Lower lobe of right lung (tissue), 2 donors: ENCODE measurements at regions not wholly inside any gene's neighbourhood (a gene's known extent, or its start where the extent isn't known, plus 50 kb on each side); places are given as distances from the start of the nearest gene placed in this dataset.

Experiments
- ATAC-seq, 2 donors: fragments of 200-7000 bp; cut with Tn5 transposase; one replicate each; pipeline ENCODE4 v1.9.1; 2020 to 2022; ENCODE audit warnings: mild to moderate bottlenecking in 2 of 2, moderate library complexity in 2 of 2
- DNase-seq: peaks from one replicate; pipeline ENCODE4 v3.0.0-alpha.2; 2020
- H3K27ac ChIP-seq: fragments of 200-600 bp; one replicate; pipeline ENCODE4 v1.8.0; 2022
- H3K27me3 ChIP-seq: fragments of 200-600 bp; one replicate; pipeline ENCODE4 v1.8.0; 2022; ENCODE audit warnings: low read depth
- H3K36me3 ChIP-seq: fragments of 200-600 bp; one replicate; pipeline ENCODE4 v1.8.0; 2022; ENCODE audit warnings: mild to moderate bottlenecking
- H3K4me1 ChIP-seq: fragments of 200-600 bp; one replicate; pipeline ENCODE4 v1.8.0; 2022
- H3K4me3 ChIP-seq: fragments of 200-600 bp; one replicate; pipeline ENCODE4 v1.8.0; 2022; ENCODE audit warnings: mild to moderate bottlenecking
- H3K9me3 ChIP-seq: fragments of 200-600 bp; one replicate; pipeline ENCODE4 v1.8.0; 2022
- CTCF ChIP-seq: fragments of 200-600 bp; IDR thresholded peaks from one replicate; pipeline ENCODE4 v1.8.0; 2022; ENCODE audit warnings: antibody characterized with exemption, mild to moderate bottlenecking
- intact Hi-C: fragments of 100-400 bp; cut with DNase I; formaldehyde crosslinking; loops from one replicate; pipeline ENCODE4 v1.11.0; 2022
- donor health status: DM: no; HTN: yes; CAD: no; lungs with severe emphysema.

- no peak for TF ChIP-seq CTCF
- ATAC-seq (no peak), DNase-seq (no peak)
- no peak overlapping the region for H3K27ac ChIP-seq
- no peaks in the 10 kb centered on the region for H3K9me3 ChIP-seq
- intact Hi-C loops, result no loop called here
- H3K4me3 ChIP-seq, result no peak overlapping the region
- no peaks in the 10 kb centered on the region for H3K36me3 ChIP-seq
- H3K27me3 ChIP-seq, result peaks cover 21% of the 10 kb centered on the region
- H3K4me1 ChIP-seq, result no peaks in the 10 kb centered on the region
Observed at GRCh38 chr5:154573011-154573410, 95.0 kb upstream of the HAND1 start.

- intact Hi-C loops, result no loop called here
Observed at GRCh38 chr5:154571325-154572035, 93.5 kb upstream of the HAND1 start.

GRCh38 chr5:154570572-154571324, 92.7 kb upstream of the HAND1 start:
- intact Hi-C loops, result no loop called here
- no peak for TF ChIP-seq CTCF
- H3K9me3 ChIP-seq, result no peaks in the 10 kb centered on the region
- ATAC-seq (no peak), DNase-seq (no peak)
- no peaks in the 10 kb centered on the region for H3K4me1 ChIP-seq
- H3K4me3 ChIP-seq, result no peak overlapping the region
- no peak overlapping the region for H3K27ac ChIP-seq
- H3K36me3 ChIP-seq, result no peaks in the 10 kb centered on the region
- peaks cover 11% of the 10 kb centered on the region for H3K27me3 ChIP-seq

More at GRCh38 chr5:154571325-154572035, 93.5 kb upstream of the HAND1 start:
- Histone ChIP-seq H3K9me3 (no peaks in the 10 kb centered on the region), H3K4me3 (no peak overlapping the region), H3K4me1 (no peaks in the 10 kb centered on the region), H3K27ac (no peak overlapping the region), H3K27me3 (peaks cover 17% of the 10 kb centered on the region), H3K36me3 (no peaks in the 10 kb centered on the region)
- ATAC-seq, result no peak
- TF ChIP-seq CTCF, result no peak
- no peak for DNase-seq

GRCh38 chr5:154568589-154568988, 90.6 kb upstream of the HAND1 start:
- Histone ChIP-seq H3K9me3 (no peaks in the 10 kb centered on the region), H3K36me3 (no peaks in the 10 kb centered on the region), H3K4me3 (no peak overlapping the region), H3K27me3 (peaks cover 4% of the 10 kb centered on the region), H3K27ac (no peak overlapping the region), H3K4me1 (no peaks in the 10 kb centered on the region)
- intact Hi-C loops, result no loop called here
- no peak for TF ChIP-seq CTCF
- DNase-seq, result no peak
- no peak for ATAC-seq

- H3K4me1 ChIP-seq, result no peaks in the 10 kb centered on the region
- H3K27me3 ChIP-seq, result peaks cover 4% of the 10 kb centered on the region
- ATAC-seq, result no peak
- no peaks in the 10 kb centered on the region for H3K36me3 ChIP-seq
- DNase-seq, result no peak
- no peak overlapping the region for H3K27ac ChIP-seq
- no peak for TF ChIP-seq CTCF
- intact Hi-C loops, result no loop called here
- H3K9me3 ChIP-seq, result no peaks in the 10 kb centered on the region
- H3K4me3 ChIP-seq, result no peak overlapping the region
Observed at GRCh38 chr5:154567155-154567554, 89.1 kb upstream of the HAND1 start.
